KG1 (cell line): ENCODE measurements at regions not wholly inside any gene's neighbourhood (a gene's known extent, or its start where the extent isn't known, plus 50 kb on each side); places are given as distances from the start of the nearest gene placed in this dataset.
"Not testable (repeated sequence)": the region's sequence is repeated elsewhere in the genome, so short reads cannot be mapped to it uniquely, and the experiment has no call there.

ENCODE experiments used
- DNase-seq: peaks from one replicate; lab custom pipeline; 2025; lab: John Stamatoyannopoulos, UW

DNA sequence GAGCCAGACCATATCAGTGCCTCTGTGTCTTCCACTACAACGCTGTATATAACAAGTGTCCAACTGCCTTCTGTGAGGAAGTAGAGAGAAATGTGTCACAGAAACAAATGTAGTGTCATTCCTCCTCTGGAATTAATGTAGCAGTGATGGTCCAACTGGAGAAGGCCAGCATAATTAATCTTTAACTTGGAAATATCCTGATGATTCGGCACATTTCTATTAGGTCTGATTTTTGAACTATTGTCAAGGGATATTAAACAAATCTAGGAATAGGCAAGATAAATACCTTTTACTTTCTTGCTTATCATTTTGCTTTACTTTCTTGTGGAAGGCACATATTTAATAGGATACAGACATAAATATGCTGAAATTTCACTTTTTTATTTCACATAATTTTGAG is 446.2 kb upstream of the ALCAM start:
- no peak for DNase-seq

- DNase-seq = no peak
These were observed 432.7 kb upstream of the ALCAM start for GRCh38 chr3:104933972-104934371.

- DNase-seq = no peak
These were observed 431.1 kb upstream of the ALCAM start for GRCh38 chr3:104935613-104936012.

DNA sequence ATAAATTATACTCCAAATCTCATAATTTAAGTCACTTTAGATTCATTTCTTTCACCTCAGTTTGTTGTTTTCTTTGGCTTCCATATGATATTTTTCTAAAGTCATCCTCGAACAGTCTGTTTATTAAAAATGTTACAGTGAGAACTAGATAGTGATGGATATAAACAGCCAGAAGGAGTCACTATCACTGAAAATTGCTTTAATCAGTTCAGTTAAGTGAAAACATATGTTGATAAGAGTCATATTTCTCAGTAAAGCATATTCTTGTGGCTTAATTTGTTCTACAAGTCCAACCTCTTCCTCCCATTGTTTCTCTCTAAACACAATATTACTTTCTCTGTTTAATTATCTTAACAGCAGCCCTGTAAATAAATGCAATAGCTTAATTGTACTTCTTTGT is 427.5 kb upstream of the ALCAM start:
- no peak for DNase-seq

- DNase-seq = no peak
These were observed 424.9 kb upstream of the ALCAM start for GRCh38 chr3:104941785-104942184.

DNA sequence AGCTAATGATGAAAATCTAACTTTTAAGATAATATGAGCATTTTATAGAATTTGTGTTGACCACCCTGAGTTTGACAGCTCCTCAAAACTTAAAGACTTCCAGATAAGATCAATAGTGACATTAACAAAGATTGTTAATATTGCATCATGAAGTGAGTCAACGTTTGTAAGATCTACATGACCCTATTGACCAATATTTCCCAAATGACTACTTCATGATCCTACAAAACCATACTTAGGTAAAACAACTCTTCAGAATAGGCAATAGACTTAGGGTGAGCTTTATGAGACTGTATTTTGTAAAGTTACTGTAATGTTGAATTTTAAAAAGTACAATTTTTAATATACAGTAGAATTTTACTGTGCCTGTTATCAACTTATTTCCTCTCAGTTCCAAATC is 422.7 kb upstream of the ALCAM start:
- no peak for DNase-seq

- DNase-seq = no peak
These were observed 418.8 kb upstream of the ALCAM start for GRCh38 chr3:104947943-104948342.

GRCh38 chr3:104949810-104950209 is 416.9 kb upstream of the ALCAM start:
- not testable (repeated sequence) for DNase-seq

GRCh38 chr3:104951426-104951825 is 415.3 kb upstream of the ALCAM start:
- DNase-seq = no peak

GRCh38 chr3:104952146-104952972 is 414.4 kb upstream of the ALCAM start:
- DNase-seq = no peak

DNA sequence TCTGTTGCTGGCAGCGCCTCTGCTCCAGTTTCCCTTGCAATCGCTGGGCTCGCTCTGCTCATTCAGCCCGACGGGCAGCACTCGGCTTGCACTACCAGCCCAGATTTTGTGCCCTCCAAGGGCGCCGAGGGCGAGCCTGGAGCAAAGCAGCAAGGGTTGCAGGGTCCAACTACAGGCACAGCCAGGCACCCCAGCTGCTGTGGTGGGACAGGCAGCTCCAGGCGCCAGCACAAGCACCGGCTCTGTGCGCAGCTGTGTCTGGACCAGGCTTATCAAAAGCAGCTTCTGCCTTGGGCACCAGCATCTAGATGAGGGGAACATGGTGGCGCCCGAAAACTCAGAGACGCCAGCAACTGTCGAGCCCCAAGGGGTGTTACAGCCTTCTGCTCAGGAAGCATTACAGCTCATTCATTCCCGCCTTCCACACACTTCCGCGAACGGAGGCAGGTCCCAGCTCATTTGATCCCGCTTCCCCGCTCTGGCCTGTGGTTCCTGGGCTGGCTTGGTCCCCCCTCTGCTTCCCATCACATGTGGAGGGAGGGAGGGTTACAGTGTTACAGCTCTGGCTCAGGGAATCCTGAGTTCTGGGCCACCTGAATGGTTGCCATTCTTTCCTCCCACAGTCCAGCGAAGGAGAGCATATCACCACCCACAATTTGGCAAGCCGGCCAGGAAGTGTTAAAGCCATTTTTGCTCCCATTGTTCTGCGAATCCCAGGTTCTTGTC is 409.9 kb upstream of the ALCAM start:
- DNase-seq = no peak

DNA sequence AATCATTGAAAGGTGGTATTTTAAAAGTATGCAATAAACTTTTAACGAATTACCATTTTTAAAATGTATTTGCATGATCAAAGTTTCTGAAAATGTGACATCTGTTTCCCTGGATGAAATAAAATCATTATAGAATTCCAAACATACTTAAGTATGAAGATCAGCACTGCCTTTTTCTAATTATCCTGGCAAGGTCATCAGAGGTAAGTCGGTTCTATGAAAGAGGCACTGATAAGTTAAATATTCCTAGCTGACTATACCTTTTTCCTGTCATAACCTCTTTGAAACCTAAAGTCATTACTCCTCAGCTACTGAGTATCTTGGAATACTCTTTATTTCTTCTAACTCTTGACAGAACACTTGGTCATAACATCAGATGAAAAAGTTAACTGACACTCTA is 406.1 kb upstream of the ALCAM start:
- DNase-seq = no peak

- DNase-seq = no peak
These were observed 404.9 kb upstream of the ALCAM start for GRCh38 chr3:104961851-104962250.

DNA sequence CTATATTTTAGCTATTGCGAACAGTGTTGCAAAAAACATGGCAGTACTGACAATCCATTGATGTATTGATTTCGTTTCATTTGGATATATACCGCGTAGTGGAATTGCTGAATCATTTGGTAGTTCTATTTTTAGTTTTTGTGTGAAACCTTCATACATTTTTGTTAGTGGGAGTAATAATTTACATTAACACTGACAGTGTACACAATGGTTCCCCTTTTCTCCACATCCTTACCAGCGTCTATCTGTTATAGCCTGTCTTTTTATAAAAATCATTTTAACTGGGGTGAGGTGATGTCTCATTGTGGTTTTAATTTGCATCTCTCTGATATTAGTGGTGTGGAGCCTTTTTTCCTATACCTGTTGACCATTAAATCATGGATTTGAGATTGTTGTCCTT is 392.4 kb upstream of the ALCAM start:
- no peak for DNase-seq

DNA sequence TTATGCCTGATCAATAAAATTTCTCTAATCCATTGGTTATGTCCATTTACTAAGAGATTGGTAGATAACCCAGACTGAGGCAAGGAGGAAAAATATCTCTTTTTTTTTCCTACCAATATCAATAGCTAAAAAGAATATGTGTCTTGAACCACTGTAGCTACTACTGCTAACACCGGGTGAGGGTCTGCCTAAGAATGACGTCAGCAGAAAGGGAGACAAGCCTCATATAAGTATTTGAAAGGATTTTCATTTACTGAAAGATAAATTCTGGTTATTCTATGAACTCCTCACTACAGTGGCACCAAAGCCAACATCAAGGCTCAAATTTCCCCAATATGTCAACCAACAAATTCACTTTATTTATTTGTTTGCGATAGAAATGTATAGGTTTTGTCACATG is 389.0 kb upstream of the ALCAM start:
- no peak for DNase-seq

DNA sequence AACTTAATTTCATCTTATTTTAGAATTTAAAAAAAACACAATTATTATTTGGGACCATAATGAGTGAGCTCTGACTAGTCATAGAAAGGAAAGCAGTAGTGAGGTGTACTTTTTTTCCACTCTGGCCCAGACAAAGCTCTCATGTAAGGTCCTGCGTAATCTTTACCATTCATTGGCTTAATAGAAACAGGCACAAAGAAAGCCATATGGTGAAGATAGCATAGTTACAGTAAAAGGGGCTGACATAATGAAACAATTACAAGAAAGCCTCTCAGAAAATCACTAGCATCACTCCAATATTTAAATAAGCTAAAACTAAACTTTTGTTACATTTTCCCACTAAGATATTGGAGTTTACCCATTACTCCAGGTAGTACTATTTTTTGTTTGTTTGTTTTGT is 384.6 kb upstream of the ALCAM start:
- DNase-seq = no peak

DNA sequence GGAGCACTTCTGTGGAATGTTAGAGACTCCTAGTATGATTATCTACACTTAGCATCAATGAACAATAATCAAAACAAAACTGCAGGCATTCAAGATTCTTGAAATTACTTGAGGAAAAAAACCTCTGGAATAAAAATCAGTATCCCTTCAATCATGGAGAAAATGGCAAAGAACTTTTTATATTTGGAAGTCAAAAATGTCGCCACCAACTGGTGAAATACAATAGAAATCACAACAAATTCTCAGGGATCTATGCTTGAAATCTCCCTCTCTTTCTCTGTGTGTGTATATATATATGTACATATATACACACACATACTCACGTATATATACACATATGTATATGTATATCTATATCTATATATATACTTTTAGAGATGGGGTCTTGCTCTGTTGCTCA is 378.9 kb upstream of the ALCAM start:
- DNase-seq = no peak

- DNase-seq = no peak
These were observed 378.2 kb upstream of the ALCAM start for GRCh38 chr3:104988496-104988895.

GRCh38 chr3:104989878-104990277 is 376.8 kb upstream of the ALCAM start:
- no peak for DNase-seq

DNA sequence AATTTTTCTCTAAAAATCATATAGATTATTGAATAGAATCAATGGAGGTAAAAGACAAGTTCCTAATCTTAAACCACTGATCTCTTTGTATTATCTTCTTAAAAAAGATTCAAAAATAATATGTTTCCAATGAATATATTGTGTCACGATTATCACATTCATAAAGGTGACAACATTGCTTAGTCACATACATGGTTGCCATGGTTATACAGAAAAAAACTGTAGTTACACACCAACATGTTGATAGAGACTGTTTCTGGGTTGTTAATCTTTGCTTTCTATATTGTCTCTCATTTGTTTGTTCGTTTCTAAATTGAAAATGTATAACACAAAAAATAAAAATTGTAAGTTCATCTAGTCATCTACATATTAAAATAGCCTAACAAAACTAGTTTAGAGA is 376.0 kb upstream of the ALCAM start:
- DNase-seq = no peak

GRCh38 chr3:104992676-104993075 is 374.0 kb upstream of the ALCAM start:
- DNase-seq = no peak

DNA sequence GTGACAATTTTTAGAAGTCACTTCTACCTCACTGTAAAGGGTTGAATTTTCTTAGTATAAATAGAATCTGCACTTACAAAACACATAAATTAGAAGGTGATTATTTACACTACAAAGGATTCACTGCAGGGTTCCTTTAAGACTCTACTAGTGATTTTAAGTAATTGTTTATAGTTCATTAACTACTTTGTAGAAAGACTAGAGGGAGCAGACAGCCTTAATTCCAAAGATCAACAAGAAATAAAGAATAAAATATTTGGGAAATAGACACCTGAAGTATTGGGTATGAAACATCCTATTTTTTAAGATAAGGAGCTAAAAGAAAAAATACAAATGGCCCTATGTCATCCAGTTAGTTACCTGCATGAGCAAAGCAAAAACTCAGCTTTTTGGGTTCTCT is 360.5 kb upstream of the ALCAM start:
- no peak for DNase-seq

- no peak for DNase-seq
These were observed 353.1 kb upstream of the ALCAM start for GRCh38 chr3:105013657-105014056.

GRCh38 chr3:105014631-105015030 is 352.1 kb upstream of the ALCAM start:
- DNase-seq = no peak
